ENCODE measurements at regions not wholly inside any gene's neighbourhood (a gene's known extent, or its start where the extent isn't known, plus 50 kb on each side); places are given as distances from the start of the nearest gene placed in this dataset.

GRCh38 chr6:148054219-148054618, 288.4 kb upstream of the SASH1 start:
- Histone ChIP-seq H3K27ac (no peak overlapping the region), H3K4me3 (no peak overlapping the region), H3K4me1 (no peaks in the 10 kb centered on the region), H3K4me2 (no peak overlapping the region), H3K9me3 (no peaks in the 10 kb centered on the region; the same call in 2 of the 3 replicates)
- ATAC-seq (no peak), DNase-seq (ENCODE audit: low read depth in 1 of 2, low spot score in 1 of 2) (no peak), FAIRE-seq (no peak)
- 24% methylated on average over 1 of the region's 1 CpG for WGBS (ENCODE audit: missing lambda C conversion rate)
- CTCF ChIA-PET: no interaction called here
- no peak for TF ChIP-seq PHF8 (IDR thresholded peaks at IDR 0.05; ENCODE audit: borderline replicate concordance, low read depth)
- TF ChIP-seq, protein P1, sequence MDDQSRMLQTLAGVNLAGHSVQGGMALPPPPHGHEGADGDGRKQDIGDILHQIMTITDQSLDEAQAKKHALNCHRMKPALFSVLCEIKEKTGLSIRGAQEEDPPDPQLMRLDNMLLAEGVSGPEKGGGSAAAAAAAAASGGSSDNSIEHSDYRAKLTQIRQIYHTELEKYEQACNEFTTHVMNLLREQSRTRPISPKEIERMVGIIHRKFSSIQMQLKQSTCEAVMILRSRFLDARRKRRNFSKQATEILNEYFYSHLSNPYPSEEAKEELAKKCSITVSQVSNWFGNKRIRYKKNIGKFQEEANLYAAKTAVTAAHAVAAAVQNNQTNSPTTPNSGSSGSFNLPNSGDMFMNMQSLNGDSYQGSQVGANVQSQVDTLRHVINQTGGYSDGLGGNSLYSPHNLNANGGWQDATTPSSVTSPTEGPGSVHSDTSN (IDR thresholded peaks at IDR 0.05): no peak
- POLR2A ChIA-PET: no interaction called here

DNA sequence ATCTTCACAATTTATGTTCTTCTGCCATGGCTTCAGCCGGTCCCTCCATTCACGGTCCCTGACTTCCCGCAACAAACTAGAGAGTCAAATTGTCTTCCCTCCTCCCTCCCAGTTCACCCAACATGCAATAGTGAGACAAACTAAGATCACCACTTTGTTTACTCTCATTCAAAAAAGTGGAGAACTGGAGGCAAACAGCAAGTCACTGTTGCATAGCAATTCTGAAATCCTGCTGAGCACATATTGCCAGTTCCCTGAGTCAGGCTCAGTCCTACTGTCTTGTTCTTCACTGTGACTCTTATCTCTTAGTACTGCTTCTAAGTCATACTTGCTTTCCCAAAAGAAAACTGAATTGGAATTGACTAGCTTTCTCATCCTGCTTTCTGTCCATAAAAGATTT, 287.2 kb upstream of the SASH1 start:
- CTCF ChIA-PET: no interaction called here
- H3K27ac ChIP-seq: no peak overlapping the region
- no peak overlapping the region for H3K4me3 ChIP-seq
- POLR2A ChIA-PET: no interaction called here
- ATAC-seq: no peak
- FAIRE-seq: no peak
- H3K4me2 ChIP-seq: no peak overlapping the region
- TF ChIP-seq HDAC2 (IDR thresholded peaks at IDR 0.05) (no peak), BCL3 (IDR thresholded peaks at IDR 0.05) (no peak), CHD2 (IDR thresholded peaks at IDR 0.05; ENCODE audit: low read length, partially characterized antibody) (no peak), EHMT2 (IDR thresholded peaks at IDR 0.05; ENCODE audit: low read depth) (no peak), POLR2AphosphoS2 (conservative IDR thresholded peaks at IDR 0.05; ENCODE audit: low read length) (no peak), KDM1A (IDR thresholded peaks at IDR 0.05; ENCODE audit: low read depth) (no peak), SREBF2 (IDR thresholded peaks at IDR 0.05) (no peak), ZSCAN20 (CRISPR knock-in tag; IDR thresholded peaks at IDR 0.05) (no peak), MYC (IDR thresholded peaks at IDR 0.05; ENCODE audit: borderline replicate concordance, low read length) (no peak), REST (IDR thresholded peaks at IDR 0.05) (no peak), ZC3H11A (IDR thresholded peaks at IDR 0.05) (no peak), ESRRA (IDR thresholded peaks at IDR 0.05; ENCODE audit: borderline replicate concordance, low read length) (no peak)
- 72% methylated on average over 3 of the region's 3 CpGs for WGBS (ENCODE audit: missing lambda C conversion rate)
- DNase-seq (ENCODE audit: low read depth in 1 of 2, low spot score in 1 of 2): peak in 1 of 2 experiments; percentile 28
- peaks cover 3% of the 10 kb centered on the region; the same call in 1 of the 3 replicates for H3K9me3 ChIP-seq
- no peaks in the 10 kb centered on the region for H3K4me1 ChIP-seq

DNA sequence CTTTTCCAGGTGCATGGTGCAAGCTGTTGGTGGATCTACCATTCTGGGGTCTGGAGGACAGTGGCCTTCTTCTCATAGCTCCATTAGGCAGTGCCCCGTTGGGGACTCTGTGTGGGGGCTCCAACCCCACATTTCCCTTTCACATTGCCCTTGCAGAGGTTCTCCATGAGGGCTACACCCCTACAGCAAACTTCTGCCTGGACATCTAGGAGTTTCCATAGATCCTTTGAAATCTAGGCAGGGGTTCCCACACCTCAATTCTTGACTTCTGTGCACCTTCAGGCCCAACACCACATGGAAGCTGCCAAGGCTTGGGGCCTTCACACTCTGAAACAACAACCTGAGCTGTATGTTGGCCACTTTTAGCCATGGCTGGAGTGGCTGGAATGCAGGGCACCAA, 282.8 kb upstream of the SASH1 start:
- Histone ChIP-seq H3K4me2 (no peak overlapping the region), H3K27ac (no peak overlapping the region), H3K4me1 (no peaks in the 10 kb centered on the region), H3K4me3 (no peak overlapping the region), H3K9me3 (peaks cover 3% of the 10 kb centered on the region; the same call in 1 of the 3 replicates)
- ATAC-seq (no peak), FAIRE-seq (no peak), DNase-seq (ENCODE audit: low read depth in 1 of 2, low spot score in 1 of 2) (no peak)
- POLR2A ChIA-PET: no interaction called here
- TF ChIP-seq REST (IDR thresholded peaks at IDR 0.05) (no peak), HEYL (CRISPR knock-in tag; IDR thresholded peaks at IDR 0.05) (no peak), EP300 (IDR thresholded peaks at IDR 0.05) (no peak), PHF8 (IDR thresholded peaks at IDR 0.05; ENCODE audit: borderline replicate concordance, low read depth) (no peak), POLR2A (IDR thresholded peaks at IDR 0.05; ENCODE audit: low read length) (no peak), SMC3 (IDR thresholded peaks at IDR 0.05) (no peak), JUN (IDR thresholded peaks at IDR 0.05) (no peak), NR3C1 (IDR thresholded peaks at IDR 0.05) (no peak)
- CTCF ChIA-PET: no interaction called here
- 0% methylated on average over 1 of the region's 1 CpG for WGBS (ENCODE audit: missing lambda C conversion rate)
